ENCODE measurements at regions not wholly inside any gene's neighbourhood (a gene's known extent, or its start where the extent isn't known, plus 50 kb on each side); places are given as distances from the start of the nearest gene placed in this dataset.

GRCh38 chr16:35743101-35743692 is 2283.8 kb downstream of the TP53TG3F start:
- no peak overlapping the region for H3K27ac Mint-ChIP-seq
- DNase-seq: no peak
- H3K36me3 Mint-ChIP-seq (ENCODE audit: low read depth): no peaks in the 10 kb centered on the region
- intact Hi-C loops (cut with micrococcal nuclease): no loop called here
- H3K9me3 Mint-ChIP-seq: peaks cover 72% of the 10 kb centered on the region
- no peaks in the 10 kb centered on the region for H3K27me3 Mint-ChIP-seq
- H3K4me3 Mint-ChIP-seq: no peak overlapping the region
- H3K4me1 Mint-ChIP-seq (ENCODE audit: low read depth): no peaks in the 10 kb centered on the region
- ChIA-PET POLR2A (no interaction called here), CTCF (no interaction called here)
- no peak for TF ChIP-seq CTCF (IDR thresholded peaks at IDR 0.05)
- ATAC-seq: no peak

GRCh38 chr16:35744084-35744483 is 2284.7 kb downstream of the TP53TG3F start:
- Mint-ChIP-seq H3K9me3 (peaks cover 63% of the 10 kb centered on the region), H3K36me3 (ENCODE audit: low read depth) (no peaks in the 10 kb centered on the region), H3K27ac (no peak overlapping the region), H3K4me3 (no peak overlapping the region), H3K27me3 (no peaks in the 10 kb centered on the region), H3K4me1 (ENCODE audit: low read depth) (no peaks in the 10 kb centered on the region)
- ChIA-PET POLR2A (no interaction called here), CTCF (no interaction called here)
- TF ChIP-seq CTCF (IDR thresholded peaks at IDR 0.05): no peak
- ATAC-seq (no peak), DNase-seq (no peak)
- intact Hi-C loops (cut with micrococcal nuclease): no loop called here

- ATAC-seq: no peak
- Mint-ChIP-seq H3K27ac (no peak overlapping the region), H3K9me3 (peaks cover 60% of the 10 kb centered on the region), H3K4me3 (no peak overlapping the region), H3K36me3 (ENCODE audit: low read depth) (no peaks in the 10 kb centered on the region), H3K4me1 (ENCODE audit: low read depth) (no peaks in the 10 kb centered on the region), H3K27me3 (no peaks in the 10 kb centered on the region)
- TF ChIP-seq CTCF (IDR thresholded peaks at IDR 0.05): no peak
- DNase-seq: no peak
- ChIA-PET POLR2A (no interaction called here), CTCF (no interaction called here)
- intact Hi-C loops (cut with micrococcal nuclease): no loop called here
Observed at GRCh38 chr16:35744726-35745125, 2285.3 kb downstream of the TP53TG3F start.

- no peak for ATAC-seq
- H3K4me1 Mint-ChIP-seq (ENCODE audit: low read depth): no peaks in the 10 kb centered on the region
Observed at GRCh38 chr16:35745191-35745590, 2285.8 kb downstream of the TP53TG3F start.

GRCh38 chr16:35745821-35746248 is 2286.4 kb downstream of the TP53TG3F start:
- DNase-seq (no peak), ATAC-seq (no peak)
- no peak for TF ChIP-seq CTCF (IDR thresholded peaks at IDR 0.05)
- H3K27ac Mint-ChIP-seq: no peak overlapping the region
- no peaks in the 10 kb centered on the region for H3K4me1 Mint-ChIP-seq (ENCODE audit: low read depth)
- POLR2A ChIA-PET: no interaction called here
- peaks cover 52% of the 10 kb centered on the region for H3K9me3 Mint-ChIP-seq
- no peak overlapping the region for H3K4me3 Mint-ChIP-seq
- no peaks in the 10 kb centered on the region for H3K36me3 Mint-ChIP-seq (ENCODE audit: low read depth)
- CTCF ChIA-PET: no interaction called here
- intact Hi-C loops (cut with micrococcal nuclease): no loop called here
- H3K27me3 Mint-ChIP-seq: no peaks in the 10 kb centered on the region

More at GRCh38 chr16:35745191-35745590, 2285.8 kb downstream of the TP53TG3F start:
- DNase-seq: no peak
- Mint-ChIP-seq H3K27me3 (no peaks in the 10 kb centered on the region), H3K4me3 (no peak overlapping the region), H3K36me3 (ENCODE audit: low read depth) (no peaks in the 10 kb centered on the region), H3K9me3 (peaks cover 57% of the 10 kb centered on the region), H3K27ac (no peak overlapping the region)
- ChIA-PET CTCF (no interaction called here), POLR2A (no interaction called here)
- no peak for TF ChIP-seq CTCF (IDR thresholded peaks at IDR 0.05)
- intact Hi-C loops (cut with micrococcal nuclease): no loop called here

Measured in activated CD8-positive, alpha-beta T cell treated with anti-CD3 and anti-CD28 coated beads for 36 hours (primary cell).